ENCODE measurements at regions not wholly inside any gene's neighbourhood (a gene's known extent, or its start where the extent isn't known, plus 50 kb on each side); places are given as distances from the start of the nearest gene placed in this dataset.

GRCh38 chr4:100288161-100288560, 97.9 kb upstream of the DDIT4L start:
- WGBS, result 0% methylated on average over 1 of the region's 1 CpG
- H2BK15ac ChIP-seq (ENCODE audit: low read depth, poor library complexity, severe bottlenecking), result no peak overlapping the region
- DNase-seq, result peak; percentile 50
- no peak overlapping the region for H2AFZ ChIP-seq (ENCODE audit: low read depth, low read length)
- H3K14ac ChIP-seq (ENCODE audit: low read length in 2 of 2), result no peak overlapping the region
- H3K36me3 ChIP-seq (ENCODE audit: control insufficient read depth in 1 of 2, insufficient read depth in 2 of 2, low read depth in 1 of 2, low read length in 2 of 2), result no peaks in the 10 kb centered on the region
- no peak overlapping the region for H3K27ac ChIP-seq (ENCODE audit: low read length, poor library complexity, severe bottlenecking)
- no peak overlapping the region for H2BK5ac ChIP-seq (ENCODE audit: low read depth, low read length, poor library complexity, severe bottlenecking)
- H3K4me3 ChIP-seq (ENCODE audit: insufficient read depth in 1 of 2, low read depth in 1 of 2, low read length in 2 of 2), result no peak overlapping the region
- peak overlapping the region in 1 of 2 experiments; percentile 43 for H2BK12ac ChIP-seq (ENCODE audit: low read length in 2 of 2)
- H3K18ac ChIP-seq (ENCODE audit: low read depth in 1 of 2, low read length in 2 of 2), result no peak overlapping the region
- H2AK5ac ChIP-seq (ENCODE audit: low read length, severe bottlenecking), result no peak overlapping the region
- H3K4me1 ChIP-seq (ENCODE audit: control insufficient read depth, insufficient read depth, low read depth, low read length), result no peaks in the 10 kb centered on the region
- no peak overlapping the region for H3K4ac ChIP-seq (ENCODE audit: low read depth in 1 of 2, low read length in 2 of 2)
- no peak overlapping the region for H3K23ac ChIP-seq (ENCODE audit: low read length in 2 of 2)
- H3K27me3 ChIP-seq (ENCODE audit: control insufficient read depth in 1 of 2, insufficient read depth in 1 of 2, low read length in 2 of 2), result no peaks in the 10 kb centered on the region
- H3K9ac ChIP-seq (ENCODE audit: low read length), result peak overlapping the region; percentile 64
- H3K9me3 ChIP-seq (ENCODE audit: control insufficient read depth, low read length), result no peaks in the 10 kb centered on the region
- H3K4me2 ChIP-seq (ENCODE audit: low read length, poor library complexity, severe bottlenecking), result no peak overlapping the region
- no peak overlapping the region for H4K8ac ChIP-seq (ENCODE audit: low read length)
- H3K79me1 ChIP-seq (replicated peaks; ENCODE audit: low read length, poor library complexity, severe bottlenecking), result no peaks in the 10 kb centered on the region
- no peak overlapping the region for H4K91ac ChIP-seq (ENCODE audit: low read length)
- H2BK120ac ChIP-seq (ENCODE audit: low read depth, low read length), result no peak overlapping the region

GRCh38 chr4:100287534-100287933, 97.3 kb upstream of the DDIT4L start:
- H3K23ac ChIP-seq (ENCODE audit: low read length in 2 of 2), result no peak overlapping the region
- H2BK5ac ChIP-seq (ENCODE audit: low read depth, low read length, poor library complexity, severe bottlenecking), result no peak overlapping the region
- no peak overlapping the region for H3K14ac ChIP-seq (ENCODE audit: low read length in 2 of 2)
- no peaks in the 10 kb centered on the region for H3K4me1 ChIP-seq (ENCODE audit: control insufficient read depth, insufficient read depth, low read depth, low read length)
- H3K4ac ChIP-seq (ENCODE audit: low read depth in 1 of 2, low read length in 2 of 2), result no peak overlapping the region
- no peaks in the 10 kb centered on the region for H3K27me3 ChIP-seq (ENCODE audit: control insufficient read depth in 1 of 2, insufficient read depth in 1 of 2, low read length in 2 of 2)
- H3K9ac ChIP-seq (ENCODE audit: low read length), result no peak overlapping the region
- no peak overlapping the region for H3K4me3 ChIP-seq (ENCODE audit: insufficient read depth in 1 of 2, low read depth in 1 of 2, low read length in 2 of 2)
- H2AFZ ChIP-seq (ENCODE audit: low read depth, low read length), result no peak overlapping the region
- no peak overlapping the region for H3K4me2 ChIP-seq (ENCODE audit: low read length, poor library complexity, severe bottlenecking)
- no peak overlapping the region for H4K8ac ChIP-seq (ENCODE audit: low read length)
- no peak overlapping the region for H2AK5ac ChIP-seq (ENCODE audit: low read length, severe bottlenecking)
- no peak overlapping the region for H3K18ac ChIP-seq (ENCODE audit: low read depth in 1 of 2, low read length in 2 of 2)
- no peak for DNase-seq
- WGBS, result 84% methylated on average over 5 of the region's 6 CpGs
- H2BK15ac ChIP-seq (ENCODE audit: low read depth, poor library complexity, severe bottlenecking), result no peak overlapping the region
- H3K9me3 ChIP-seq (ENCODE audit: control insufficient read depth, low read length), result no peaks in the 10 kb centered on the region
- no peaks in the 10 kb centered on the region for H3K36me3 ChIP-seq (ENCODE audit: control insufficient read depth in 1 of 2, insufficient read depth in 2 of 2, low read depth in 1 of 2, low read length in 2 of 2)
- H2BK12ac ChIP-seq (ENCODE audit: low read length in 2 of 2), result no peak overlapping the region
- no peak overlapping the region for H2BK120ac ChIP-seq (ENCODE audit: low read depth, low read length)
- no peaks in the 10 kb centered on the region for H3K79me1 ChIP-seq (replicated peaks; ENCODE audit: low read length, poor library complexity, severe bottlenecking)
- no peak overlapping the region for H3K27ac ChIP-seq (ENCODE audit: low read length, poor library complexity, severe bottlenecking)
- H4K91ac ChIP-seq (ENCODE audit: low read length), result no peak overlapping the region

GRCh38 chr4:100286636-100287035, 96.4 kb upstream of the DDIT4L start:
- no peak for DNase-seq
- no peak overlapping the region for H3K4me3 ChIP-seq (ENCODE audit: insufficient read depth in 1 of 2, low read depth in 1 of 2, low read length in 2 of 2)
- no peak overlapping the region for H2BK120ac ChIP-seq (ENCODE audit: low read depth, low read length)
- H3K9ac ChIP-seq (ENCODE audit: low read length), result no peak overlapping the region
- no peak overlapping the region for H2AK5ac ChIP-seq (ENCODE audit: low read length, severe bottlenecking)
- no peaks in the 10 kb centered on the region for H3K27me3 ChIP-seq (ENCODE audit: control insufficient read depth in 1 of 2, insufficient read depth in 1 of 2, low read length in 2 of 2)
- no peak overlapping the region for H3K4ac ChIP-seq (ENCODE audit: low read depth in 1 of 2, low read length in 2 of 2)
- H2AFZ ChIP-seq (ENCODE audit: low read depth, low read length), result no peak overlapping the region
- H2BK12ac ChIP-seq (ENCODE audit: low read length in 2 of 2), result no peak overlapping the region
- H3K4me1 ChIP-seq (ENCODE audit: control insufficient read depth, insufficient read depth, low read depth, low read length), result no peaks in the 10 kb centered on the region
- H2BK5ac ChIP-seq (ENCODE audit: low read depth, low read length, poor library complexity, severe bottlenecking), result no peak overlapping the region
- no peak overlapping the region for H4K91ac ChIP-seq (ENCODE audit: low read length)
- no peaks in the 10 kb centered on the region for H3K36me3 ChIP-seq (ENCODE audit: control insufficient read depth in 1 of 2, insufficient read depth in 2 of 2, low read depth in 1 of 2, low read length in 2 of 2)
- no peak overlapping the region for H2BK15ac ChIP-seq (ENCODE audit: low read depth, poor library complexity, severe bottlenecking)
- WGBS, result 54% methylated on average over 3 of the region's 3 CpGs
- no peak overlapping the region for H3K4me2 ChIP-seq (ENCODE audit: low read length, poor library complexity, severe bottlenecking)
- no peak overlapping the region for H3K14ac ChIP-seq (ENCODE audit: low read length in 2 of 2)
- no peak overlapping the region for H3K18ac ChIP-seq (ENCODE audit: low read depth in 1 of 2, low read length in 2 of 2)
- H3K79me1 ChIP-seq (replicated peaks; ENCODE audit: low read length, poor library complexity, severe bottlenecking), result no peaks in the 10 kb centered on the region
- no peaks in the 10 kb centered on the region for H3K9me3 ChIP-seq (ENCODE audit: control insufficient read depth, low read length)
- H4K8ac ChIP-seq (ENCODE audit: low read length), result no peak overlapping the region
- H3K27ac ChIP-seq (ENCODE audit: low read length, poor library complexity, severe bottlenecking), result no peak overlapping the region
- H3K23ac ChIP-seq (ENCODE audit: low read length in 2 of 2), result no peak overlapping the region

- no peak overlapping the region for H2AFZ ChIP-seq (ENCODE audit: low read depth, low read length)
- H3K36me3 ChIP-seq (ENCODE audit: control insufficient read depth in 1 of 2, insufficient read depth in 2 of 2, low read depth in 1 of 2, low read length in 2 of 2), result no peaks in the 10 kb centered on the region
- no peak overlapping the region for H3K14ac ChIP-seq (ENCODE audit: low read length in 2 of 2)
- no peak overlapping the region for H2BK15ac ChIP-seq (ENCODE audit: low read depth, poor library complexity, severe bottlenecking)
- no peak overlapping the region for H3K4me2 ChIP-seq (ENCODE audit: low read length, poor library complexity, severe bottlenecking)
- H3K4ac ChIP-seq (ENCODE audit: low read depth in 1 of 2, low read length in 2 of 2), result no peak overlapping the region
- no peak overlapping the region for H3K18ac ChIP-seq (ENCODE audit: low read depth in 1 of 2, low read length in 2 of 2)
- no peak overlapping the region for H2AK5ac ChIP-seq (ENCODE audit: low read length, severe bottlenecking)
- H2BK12ac ChIP-seq (ENCODE audit: low read length in 2 of 2), result no peak overlapping the region
- H3K9me3 ChIP-seq (ENCODE audit: control insufficient read depth, low read length), result no peaks in the 10 kb centered on the region
- no peak overlapping the region for H3K9ac ChIP-seq (ENCODE audit: low read length)
- no peak overlapping the region for H3K23ac ChIP-seq (ENCODE audit: low read length in 2 of 2)
- no peaks in the 10 kb centered on the region for H3K27me3 ChIP-seq (ENCODE audit: control insufficient read depth in 1 of 2, insufficient read depth in 1 of 2, low read length in 2 of 2)
- no peak overlapping the region for H3K27ac ChIP-seq (ENCODE audit: low read length, poor library complexity, severe bottlenecking)
- no peak for DNase-seq
- no peaks in the 10 kb centered on the region for H3K79me1 ChIP-seq (replicated peaks; ENCODE audit: low read length, poor library complexity, severe bottlenecking)
- no peak overlapping the region for H2BK120ac ChIP-seq (ENCODE audit: low read depth, low read length)
- H3K4me3 ChIP-seq (ENCODE audit: insufficient read depth in 1 of 2, low read depth in 1 of 2, low read length in 2 of 2), result no peak overlapping the region
- no peak overlapping the region for H4K8ac ChIP-seq (ENCODE audit: low read length)
- no peak overlapping the region for H2BK5ac ChIP-seq (ENCODE audit: low read depth, low read length, poor library complexity, severe bottlenecking)
- H4K91ac ChIP-seq (ENCODE audit: low read length), result no peak overlapping the region
- WGBS, result 100% methylated on average over 1 of the region's 2 CpGs
- H3K4me1 ChIP-seq (ENCODE audit: control insufficient read depth, insufficient read depth, low read depth, low read length), result no peaks in the 10 kb centered on the region
These were observed 94.9 kb upstream of the DDIT4L start for GRCh38 chr4:100285121-100285520.
